GM19023 (cell line): ENCODE measurements at regions not wholly inside any gene's neighbourhood (a gene's known extent, or its start where the extent isn't known, plus 50 kb on each side); places are given as distances from the start of the nearest gene placed in this dataset.

ENCODE experiments used
- ATAC-seq: cut with Tn5 transposase; IDR thresholded peaks from one replicate; pipeline ENCODE4 v1.9.1; 2021; ENCODE audit warnings: mild to moderate bottlenecking, moderate library complexity; ENCODE audit not compliant: unreplicated experiment

- no peak for ATAC-seq
Observed at GRCh38 chr1:5256793-5257192, 602.4 kb downstream of the AJAP1 start.

GRCh38 chr1:5254975-5255374 is 600.6 kb downstream of the AJAP1 start:
- no peak for ATAC-seq

GRCh38 chr1:5254131-5254725 is 599.8 kb downstream of the AJAP1 start:
- no peak for ATAC-seq

- ATAC-seq: no peak
Observed at GRCh38 chr1:5253036-5253435, 598.6 kb downstream of the AJAP1 start.

GRCh38 chr1:5250336-5250735 is 595.9 kb downstream of the AJAP1 start:
- no peak for ATAC-seq

GRCh38 chr1:5245348-5245747 is 590.9 kb downstream of the AJAP1 start:
- no peak for ATAC-seq

- no peak for ATAC-seq
Observed at GRCh38 chr1:5244631-5245285, 590.3 kb downstream of the AJAP1 start.

- ATAC-seq: no peak
Observed at GRCh38 chr1:5242850-5243249, 588.4 kb downstream of the AJAP1 start.

- ATAC-seq: no peak
Observed at GRCh38 chr1:5239911-5240310, 585.5 kb downstream of the AJAP1 start.

- ATAC-seq: no peak
Observed at GRCh38 chr1:5238351-5239130, 584.1 kb downstream of the AJAP1 start.

- no peak for ATAC-seq
Observed at GRCh38 chr1:5235355-5235899, 581.0 kb downstream of the AJAP1 start.

- no peak for ATAC-seq
Observed at GRCh38 chr1:5232537-5232936, 578.1 kb downstream of the AJAP1 start.

GRCh38 chr1:5231541-5232315 is 577.3 kb downstream of the AJAP1 start:
- no peak for ATAC-seq

- ATAC-seq: no peak
Observed at GRCh38 chr1:5227114-5227513, 572.7 kb downstream of the AJAP1 start.

GRCh38 chr1:5225707-5226704 is 571.6 kb downstream of the AJAP1 start:
- ATAC-seq: no peak

GRCh38 chr1:5223206-5223605 is 568.8 kb downstream of the AJAP1 start:
- no peak for ATAC-seq

GRCh38 chr1:5222626-5223025 is 568.2 kb downstream of the AJAP1 start:
- ATAC-seq: no peak

GRCh38 chr1:5221451-5221850 is 567.0 kb downstream of the AJAP1 start:
- no peak for ATAC-seq

- no peak for ATAC-seq
Observed at GRCh38 chr1:5220821-5221220, 566.4 kb downstream of the AJAP1 start.

GRCh38 chr1:5220421-5220820 is 566.0 kb downstream of the AJAP1 start:
- ATAC-seq: no peak
